ENCODE measurements at regions not wholly inside any gene's neighbourhood (a gene's known extent, or its start where the extent isn't known, plus 50 kb on each side); places are given as distances from the start of the nearest gene placed in this dataset.

GRCh38 chr5:152297866-152298265 is 107.2 kb downstream of the NMUR2 start:
- Histone ChIP-seq H3K9ac (ENCODE audit: low read depth in 1 of 2, low read length in 2 of 2) (no peak overlapping the region), H3K4me1 (ENCODE audit: control insufficient read depth in 4 of 4, insufficient read depth in 4 of 4, low read length in 3 of 4) (no peaks in the 10 kb centered on the region), H3K27ac (ENCODE audit: low read depth in 1 of 2, low read length in 2 of 2) (no peak overlapping the region), H3K4me3 (ENCODE audit: low read depth in 1 of 3, low read length in 3 of 3) (no peak overlapping the region), H3K9me3 (ENCODE audit: control insufficient read depth in 4 of 4, low read length in 3 of 4) (no peaks in the 10 kb centered on the region), H3K27me3 (ENCODE audit: control insufficient read depth in 4 of 4, insufficient read depth in 4 of 4, low read length in 3 of 4) (no peaks in the 10 kb centered on the region), H3K36me3 (ENCODE audit: control insufficient read depth in 4 of 4, insufficient read depth in 3 of 4, low read depth in 1 of 4, low read length in 3 of 4) (no peaks in the 10 kb centered on the region)
- no peak for TF ChIP-seq ZBTB33 (IDR thresholded peaks at IDR 0.05)
- no peak for DNase-seq (ENCODE audit: low spot score)

- no peak for TF ChIP-seq MAX (IDR thresholded peaks at IDR 0.05)
- TF ChIP-seq EGR1 (IDR thresholded peaks at IDR 0.05; ENCODE audit: low read depth in 2 of 2) = no peak
- TF ChIP-seq GABPA (IDR thresholded peaks at IDR 0.05 in 1 of 2, conservative IDR thresholded peaks at IDR 0.05 in 1 of 2) = no peak
- no peak for TF ChIP-seq FOXA1 (IDR thresholded peaks at IDR 0.05)
- no peak for TF ChIP-seq HNF4G (IDR thresholded peaks at IDR 0.05)
- no peak for TF ChIP-seq RXRA (IDR thresholded peaks at IDR 0.05)
- TF ChIP-seq YY1 (IDR thresholded peaks at IDR 0.05) = no peak
- no peak for TF ChIP-seq JUND (IDR thresholded peaks at IDR 0.05)
- no peak for TF ChIP-seq RAD21 (IDR thresholded peaks at IDR 0.05)
- no peak for TF ChIP-seq NR2F2 (IDR thresholded peaks at IDR 0.05)
- TF ChIP-seq CTCF (IDR thresholded peaks at IDR 0.05; ENCODE audit: low read depth, low read length, missing input control) = no peak
- no peak for TF ChIP-seq TAF1 (conservative IDR thresholded peaks at IDR 0.05)
These were observed 111.9 kb downstream of the NMUR2 start for GRCh38 chr5:152293189-152293588.

GRCh38 chr5:152290181-152290580 is 114.9 kb downstream of the NMUR2 start:
- peaks cover 0 to 3% (median 0%) of the 10 kb centered on the region in 4 donors for H3K27me3 ChIP-seq (ENCODE audit: control insufficient read depth in 4 of 4, insufficient read depth in 4 of 4, low read length in 3 of 4)
- TF ChIP-seq NR2F2 (IDR thresholded peaks at IDR 0.05) = no peak
- TF ChIP-seq GABPA (IDR thresholded peaks at IDR 0.05 in 1 of 2, conservative IDR thresholded peaks at IDR 0.05 in 1 of 2) = no peak
- TF ChIP-seq, protein P1, sequence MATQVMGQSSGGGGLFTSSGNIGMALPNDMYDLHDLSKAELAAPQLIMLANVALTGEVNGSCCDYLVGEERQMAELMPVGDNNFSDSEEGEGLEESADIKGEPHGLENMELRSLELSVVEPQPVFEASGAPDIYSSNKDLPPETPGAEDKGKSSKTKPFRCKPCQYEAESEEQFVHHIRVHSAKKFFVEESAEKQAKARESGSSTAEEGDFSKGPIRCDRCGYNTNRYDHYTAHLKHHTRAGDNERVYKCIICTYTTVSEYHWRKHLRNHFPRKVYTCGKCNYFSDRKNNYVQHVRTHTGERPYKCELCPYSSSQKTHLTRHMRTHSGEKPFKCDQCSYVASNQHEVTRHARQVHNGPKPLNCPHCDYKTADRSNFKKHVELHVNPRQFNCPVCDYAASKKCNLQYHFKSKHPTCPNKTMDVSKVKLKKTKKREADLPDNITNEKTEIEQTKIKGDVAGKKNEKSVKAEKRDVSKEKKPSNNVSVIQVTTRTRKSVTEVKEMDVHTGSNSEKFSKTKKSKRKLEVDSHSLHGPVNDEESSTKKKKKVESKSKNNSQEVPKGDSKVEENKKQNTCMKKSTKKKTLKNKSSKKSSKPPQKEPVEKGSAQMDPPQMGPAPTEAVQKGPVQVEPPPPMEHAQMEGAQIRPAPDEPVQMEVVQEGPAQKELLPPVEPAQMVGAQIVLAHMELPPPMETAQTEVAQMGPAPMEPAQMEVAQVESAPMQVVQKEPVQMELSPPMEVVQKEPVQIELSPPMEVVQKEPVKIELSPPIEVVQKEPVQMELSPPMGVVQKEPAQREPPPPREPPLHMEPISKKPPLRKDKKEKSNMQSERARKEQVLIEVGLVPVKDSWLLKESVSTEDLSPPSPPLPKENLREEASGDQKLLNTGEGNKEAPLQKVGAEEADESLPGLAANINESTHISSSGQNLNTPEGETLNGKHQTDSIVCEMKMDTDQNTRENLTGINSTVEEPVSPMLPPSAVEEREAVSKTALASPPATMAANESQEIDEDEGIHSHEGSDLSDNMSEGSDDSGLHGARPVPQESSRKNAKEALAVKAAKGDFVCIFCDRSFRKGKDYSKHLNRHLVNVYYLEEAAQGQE (IDR thresholded peaks at IDR 0.05) = no peak
- no peak for DNase-seq (ENCODE audit: low spot score)
- peaks cover 0 to 1% (median 0%) of the 10 kb centered on the region in 4 donors for H3K4me1 ChIP-seq (ENCODE audit: control insufficient read depth in 4 of 4, insufficient read depth in 4 of 4, low read length in 3 of 4)
- 56% methylated on average over 5 of the region's 5 CpGs for WGBS
- H3K9me3 ChIP-seq (ENCODE audit: control insufficient read depth in 4 of 4, low read length in 3 of 4) = peaks cover 0 to 10% (median under 1%) of the 10 kb centered on the region in 4 donors
- H3K4me3 ChIP-seq (ENCODE audit: low read depth in 1 of 3, low read length in 3 of 3) = no peak overlapping the region
- H3K9ac ChIP-seq (ENCODE audit: low read depth in 1 of 2, low read length in 2 of 2) = no peak overlapping the region
- no peak overlapping the region for H3K27ac ChIP-seq (ENCODE audit: low read depth in 1 of 2, low read length in 2 of 2)
- H3K36me3 ChIP-seq (ENCODE audit: control insufficient read depth in 4 of 4, insufficient read depth in 3 of 4, low read depth in 1 of 4, low read length in 3 of 4) = no peaks in the 10 kb centered on the region

More at GRCh38 chr5:152293189-152293588, 111.9 kb downstream of the NMUR2 start:
- no peaks in the 10 kb centered on the region for H3K27me3 ChIP-seq (ENCODE audit: control insufficient read depth in 4 of 4, insufficient read depth in 4 of 4, low read length in 3 of 4)
- H3K9ac ChIP-seq (ENCODE audit: low read depth in 1 of 2, low read length in 2 of 2) = no peak overlapping the region
- 59% methylated on average over 2 of the region's 2 CpGs for WGBS
- H3K4me1 ChIP-seq (ENCODE audit: control insufficient read depth in 4 of 4, insufficient read depth in 4 of 4, low read length in 3 of 4) = peaks cover 0 to 1% (median 0%) of the 10 kb centered on the region in 4 donors
- no peak for DNase-seq (ENCODE audit: low spot score)
- no peak overlapping the region for H3K4me3 ChIP-seq (ENCODE audit: low read depth in 1 of 3, low read length in 3 of 3)
- H3K27ac ChIP-seq (ENCODE audit: low read depth in 1 of 2, low read length in 2 of 2) = no peak overlapping the region
- peaks cover 0 to 10% (median under 1%) of the 10 kb centered on the region in 4 donors for H3K9me3 ChIP-seq (ENCODE audit: control insufficient read depth in 4 of 4, low read length in 3 of 4)
- H3K36me3 ChIP-seq (ENCODE audit: control insufficient read depth in 4 of 4, insufficient read depth in 3 of 4, low read depth in 1 of 4, low read length in 3 of 4) = no peaks in the 10 kb centered on the region

All from liver (tissue), 8 donors.